ENCODE measurements at regions not wholly inside any gene's neighbourhood (a gene's known extent, or its start where the extent isn't known, plus 50 kb on each side); places are given as distances from the start of the nearest gene placed in this dataset.

DNA sequence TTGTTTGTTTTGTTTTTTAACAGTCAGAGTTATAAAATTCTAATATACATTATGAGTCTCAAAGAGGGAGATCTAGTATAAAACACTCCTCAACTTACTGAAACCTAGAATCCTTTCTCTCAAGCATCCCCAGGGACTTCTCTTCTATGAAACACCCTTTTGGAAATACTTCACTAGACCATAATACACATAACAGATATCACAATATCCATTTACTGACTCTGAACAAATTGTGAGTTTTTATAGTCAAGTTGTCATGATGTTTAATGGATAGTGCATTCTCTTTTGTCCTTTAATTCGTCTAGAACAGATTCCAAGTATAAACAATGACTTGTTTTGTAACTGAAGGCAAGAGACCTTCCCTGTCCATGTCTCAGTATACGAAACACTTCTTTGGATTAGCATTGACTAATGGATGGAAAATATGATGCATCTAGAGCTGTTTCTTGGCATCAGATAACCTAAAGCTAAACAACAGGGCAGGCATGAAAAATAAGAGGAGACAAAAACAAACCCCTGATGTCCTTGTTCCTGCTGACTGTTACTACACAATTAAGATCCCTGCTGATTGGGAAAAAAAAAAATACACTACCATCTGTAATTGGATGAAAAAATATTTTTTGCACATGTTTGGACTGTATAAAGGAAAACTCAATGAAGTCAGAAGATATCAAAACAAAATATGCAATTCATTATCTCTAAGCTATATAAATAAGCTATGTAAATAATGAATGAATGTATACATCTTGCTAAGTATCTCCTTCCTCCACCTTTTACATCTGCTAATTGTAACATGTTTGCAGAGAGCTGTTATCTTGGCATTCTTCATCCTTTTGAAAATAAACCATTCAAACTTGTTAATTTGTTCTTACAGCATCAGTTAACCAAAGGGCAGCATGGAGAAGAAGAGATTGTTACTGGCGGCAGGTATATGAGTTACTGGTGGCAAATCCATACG, 214.2 kb downstream of the LACC1 start:
- no peak for DNase-seq (ENCODE audit: low read depth)

DNA sequence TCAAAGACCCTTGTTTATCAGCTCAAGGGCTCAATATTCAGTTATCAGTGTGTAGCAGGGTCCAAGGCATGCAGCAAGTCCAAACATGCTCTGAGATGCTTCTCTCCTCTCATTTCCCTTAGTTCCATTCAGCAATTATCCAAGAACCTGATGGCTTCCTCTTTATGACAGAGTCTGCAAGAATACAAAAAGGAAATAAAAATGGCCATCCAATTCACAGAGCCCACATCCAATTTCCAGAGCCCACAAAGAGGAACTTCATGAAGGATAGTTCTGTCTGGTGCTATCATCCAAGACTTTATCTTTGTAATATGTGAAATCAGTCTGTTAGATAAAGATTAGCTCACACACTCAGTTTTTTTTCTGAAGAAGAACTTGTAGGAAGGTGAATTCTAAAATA, 217.2 kb downstream of the LACC1 start:
- no peak for DNase-seq (ENCODE audit: low read depth)

DNA sequence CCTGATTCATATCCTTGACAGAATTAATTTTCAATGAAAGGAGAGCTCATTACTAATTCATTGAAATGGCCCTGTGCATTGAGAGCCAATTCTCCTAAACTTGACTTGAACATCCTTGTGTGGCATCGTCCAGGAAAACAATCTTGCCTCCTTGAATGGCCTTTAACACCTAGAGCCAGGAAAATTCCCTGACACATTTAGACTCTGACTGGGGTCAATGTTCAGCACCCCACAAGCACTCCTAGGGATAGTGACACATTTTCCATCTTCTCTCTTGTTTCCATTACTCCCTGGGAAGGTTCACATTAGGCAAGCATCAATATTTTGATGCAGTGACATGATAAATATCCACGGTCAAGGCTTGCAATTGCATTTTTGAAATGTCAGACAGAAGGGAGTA, 218.9 kb downstream of the LACC1 start:
- no peak for DNase-seq (ENCODE audit: low read depth)

DNA sequence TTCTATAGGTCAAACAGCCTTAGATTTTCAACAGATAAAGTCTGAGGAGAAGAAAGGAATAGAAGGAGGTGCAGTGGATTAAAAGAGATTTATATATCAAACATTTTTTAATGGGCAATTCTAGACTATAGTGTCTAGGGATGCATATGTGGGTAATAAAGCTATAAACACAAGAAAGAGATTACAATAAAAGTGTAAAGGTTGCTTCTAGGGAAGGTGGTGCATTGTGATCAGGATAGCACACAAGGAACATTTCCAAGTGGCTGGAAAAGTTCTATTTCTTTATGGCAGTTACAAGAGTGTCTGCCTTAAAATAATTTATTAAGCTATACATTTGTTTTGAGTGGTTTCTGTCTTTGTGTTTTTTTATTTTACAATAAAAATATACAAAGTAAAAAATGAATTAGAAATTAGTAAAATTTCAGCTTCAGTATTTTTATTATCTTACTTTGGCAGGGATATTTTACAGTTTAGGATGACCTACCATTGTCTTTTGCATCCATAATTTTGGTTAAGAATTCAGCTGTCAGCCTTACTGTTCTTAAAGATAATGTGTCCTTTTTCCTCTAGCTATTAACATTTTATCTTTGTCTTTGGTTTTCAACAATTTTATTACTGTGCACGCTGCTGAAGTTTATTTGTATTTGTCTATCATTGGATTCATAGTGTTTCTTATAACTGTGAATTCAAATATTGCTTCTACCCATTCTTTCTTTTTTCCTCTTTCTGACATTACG, 221.8 kb downstream of the LACC1 start:
- DNase-seq (ENCODE audit: low read depth): no peak

DNA sequence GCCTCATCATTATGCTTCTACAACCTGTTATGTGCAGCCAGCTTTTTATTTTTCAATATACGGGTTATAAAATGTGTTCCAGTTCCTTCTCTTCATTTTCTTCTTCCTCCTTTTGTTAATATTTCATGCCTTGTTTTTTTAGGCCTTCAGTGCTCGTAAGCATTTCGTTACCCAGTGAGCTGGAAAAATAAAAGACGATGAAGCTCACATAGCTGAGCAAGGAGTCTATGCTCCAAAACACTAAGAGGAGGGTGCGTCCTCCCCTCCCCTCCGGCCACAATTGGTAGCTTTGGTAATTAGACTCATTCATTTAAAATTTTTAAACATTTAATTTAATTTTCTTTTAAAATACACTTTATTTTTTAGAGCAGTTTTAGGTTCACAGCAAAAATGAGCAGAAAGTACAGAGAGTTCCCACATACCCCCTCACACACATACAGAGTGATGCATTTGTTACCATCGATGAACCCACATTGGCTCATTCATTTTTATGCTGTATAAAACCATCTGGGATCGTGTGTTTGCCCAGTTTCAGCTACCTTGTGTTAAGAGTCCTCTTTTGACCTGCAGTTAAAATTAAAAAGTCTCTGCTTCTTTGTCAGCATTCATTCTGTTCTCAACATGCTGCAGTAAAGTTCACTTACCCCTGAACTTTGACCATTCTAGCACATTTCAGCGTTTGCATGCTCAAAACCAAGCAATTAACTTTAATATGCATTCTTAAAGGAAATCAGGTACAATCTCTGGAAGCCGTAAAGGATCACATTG, 223.9 kb downstream of the LACC1 start:
- DNase-seq (ENCODE audit: low read depth): no peak

DNA sequence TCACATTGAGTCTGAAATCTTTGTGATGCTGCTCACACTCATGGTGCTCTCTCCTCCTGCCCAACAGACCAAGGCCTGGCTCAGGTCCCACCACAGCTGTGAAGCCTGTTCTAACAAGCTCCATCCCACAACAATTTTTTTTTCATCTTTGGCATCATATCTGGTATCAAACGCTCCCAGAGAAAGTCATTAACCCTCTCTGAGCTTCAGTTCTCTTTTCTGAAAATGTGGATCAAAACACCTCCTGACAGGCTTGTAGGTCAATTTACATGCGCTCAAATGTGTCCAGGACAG, 224.4 kb downstream of the LACC1 start:
- DNase-seq (ENCODE audit: low read depth): no peak

DNA sequence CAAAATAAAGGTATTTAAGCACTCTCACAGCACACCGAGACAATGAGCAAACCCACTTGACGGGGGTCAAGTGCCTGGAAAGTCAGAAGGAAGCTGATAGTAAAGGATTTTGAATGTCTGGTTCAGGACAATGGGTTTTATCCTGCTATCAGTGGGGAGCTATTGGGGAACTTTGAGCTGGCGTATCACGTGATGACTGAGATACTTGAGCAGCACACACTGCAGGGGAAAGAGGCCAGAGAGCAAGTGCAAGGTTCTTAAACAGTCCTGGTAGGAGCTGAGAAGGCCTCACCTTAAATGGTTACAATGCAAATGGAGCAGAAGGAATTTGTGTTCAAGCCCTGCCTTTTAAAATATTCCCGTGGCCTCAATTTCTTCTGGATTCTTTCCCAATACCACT, 225.3 kb downstream of the LACC1 start:
- DNase-seq (ENCODE audit: low read depth): no peak

DNA sequence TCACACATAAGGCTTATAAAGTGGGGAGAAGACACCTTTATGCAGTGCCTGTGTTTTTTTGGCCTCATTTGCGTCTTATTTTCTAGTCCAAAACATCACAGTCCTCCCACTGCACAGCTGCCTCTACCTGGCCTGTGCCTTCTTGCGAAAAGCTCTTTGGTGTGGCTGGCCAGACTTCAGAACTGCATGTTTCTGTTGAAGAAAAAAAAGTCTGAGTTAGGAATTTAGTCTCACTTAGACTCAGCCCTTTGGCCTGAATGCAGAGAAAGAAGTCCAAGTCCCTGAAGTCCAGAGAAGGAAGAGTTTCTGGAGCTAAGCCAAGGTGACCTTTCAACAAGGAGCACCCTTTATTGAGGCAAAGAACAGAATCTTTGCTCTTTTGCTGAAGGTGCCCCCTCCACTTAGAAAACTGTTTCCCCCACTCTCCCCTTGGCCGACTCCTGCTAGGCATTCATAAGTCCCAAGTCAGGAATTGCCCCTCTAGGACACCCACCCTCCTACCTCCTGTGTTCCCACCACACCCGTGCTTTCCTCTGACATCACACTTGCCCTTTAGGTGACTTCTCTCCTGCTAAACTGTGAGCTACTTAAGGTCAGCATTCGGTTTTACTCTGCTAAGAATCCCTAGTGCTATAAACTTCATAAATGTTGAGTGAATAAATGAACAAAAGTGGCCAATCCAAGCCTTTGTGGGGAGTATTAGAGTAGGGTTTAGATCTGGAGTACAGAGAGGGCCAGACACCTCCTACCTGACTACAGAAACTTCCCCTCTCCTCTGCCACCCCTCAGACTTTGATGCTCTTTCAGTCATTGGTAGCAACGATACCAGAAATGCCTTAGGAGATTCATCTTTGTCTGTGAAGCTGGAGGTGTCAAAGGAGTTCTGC, 226.8 kb downstream of the LACC1 start:
- DNase-seq (ENCODE audit: low read depth): no peak

DNA sequence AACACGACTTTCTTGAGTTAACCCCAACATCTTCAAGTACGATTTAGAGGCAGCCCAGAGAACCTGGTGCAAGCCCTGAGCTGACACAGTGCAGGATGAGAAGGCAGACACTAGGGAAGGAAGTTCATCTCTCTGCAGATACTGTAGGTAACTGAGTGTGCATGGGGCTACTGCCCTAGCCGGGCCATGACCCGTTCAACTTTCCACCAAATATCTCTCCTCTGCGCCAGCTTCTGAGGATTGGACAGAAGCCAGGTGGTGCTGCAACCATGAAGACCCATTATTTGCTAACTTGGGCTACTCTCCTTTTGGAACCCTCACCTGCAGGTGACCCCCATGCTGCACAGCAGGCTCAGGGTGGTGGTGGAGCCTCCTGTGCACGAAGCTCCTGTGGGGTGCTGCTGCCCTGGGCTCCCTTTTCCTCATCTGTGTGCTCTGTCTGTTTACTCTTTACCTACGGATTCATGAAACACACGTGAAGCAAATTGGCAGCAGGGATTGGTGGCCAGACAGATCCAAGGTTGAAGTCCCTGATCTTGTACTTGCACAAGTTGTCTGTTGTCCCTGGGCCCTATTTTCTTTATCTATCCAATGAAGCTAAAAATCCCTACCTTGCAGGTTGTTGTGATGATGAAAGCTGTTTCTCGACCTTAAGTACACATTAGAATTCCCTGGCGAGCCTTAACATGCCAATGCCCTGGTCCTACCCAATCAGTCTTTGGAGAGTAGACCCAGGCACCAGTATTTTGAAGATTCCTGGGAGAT, 227.8 kb downstream of the LACC1 start:
- DNase-seq (ENCODE audit: low read depth): no peak

DNA sequence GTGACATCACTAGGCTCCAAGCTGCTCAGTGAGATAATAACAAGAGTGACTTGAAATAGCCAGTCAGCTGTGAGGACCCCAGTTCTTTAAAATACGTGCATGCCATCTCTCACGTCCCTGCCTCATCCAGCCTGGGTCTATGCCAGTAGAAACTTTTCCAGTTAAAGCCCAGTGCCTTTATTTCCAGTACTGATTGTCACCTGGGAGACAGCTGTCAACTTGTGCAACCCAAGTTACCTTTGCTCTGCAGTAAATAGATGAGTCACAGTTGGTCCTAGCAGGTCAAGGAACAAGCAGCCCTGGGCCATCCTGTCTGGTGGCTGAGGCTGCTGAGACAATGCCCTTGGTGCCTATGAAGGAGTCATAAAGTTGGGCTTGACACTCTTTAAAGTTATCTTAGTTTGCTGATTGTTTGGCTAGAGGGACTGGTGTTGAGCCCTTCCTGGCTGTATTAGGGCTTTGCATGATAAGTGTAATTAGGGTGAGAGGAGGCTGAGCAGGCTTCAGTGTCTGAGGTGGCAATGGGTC, 228.7 kb downstream of the LACC1 start:
- no peak for DNase-seq (ENCODE audit: low read depth)

DNA sequence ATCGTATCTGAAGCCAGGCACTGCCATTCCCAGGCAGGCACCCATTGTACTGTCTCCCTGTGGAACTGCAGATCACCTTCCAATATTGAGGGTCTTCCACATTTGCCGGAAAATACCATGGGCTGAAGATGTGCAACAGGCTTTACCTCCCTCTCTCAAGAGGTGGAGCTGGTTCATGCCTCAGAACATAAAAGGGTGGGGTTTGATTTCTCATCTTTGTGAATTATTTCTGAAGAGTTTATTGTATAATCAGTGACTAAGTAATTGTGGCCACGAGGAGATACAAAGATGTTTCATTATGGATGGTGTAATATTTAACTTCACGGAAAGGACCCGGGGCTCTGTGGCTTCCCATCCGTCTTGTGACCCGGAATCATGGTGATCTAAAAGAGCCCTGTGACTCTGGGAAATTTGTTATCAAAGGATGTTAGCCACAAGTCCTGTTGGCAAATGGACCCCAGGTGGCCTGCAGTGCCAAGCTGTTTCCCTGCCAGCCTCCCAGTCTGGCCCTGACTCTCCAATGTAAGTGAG, 230.5 kb downstream of the LACC1 start:
- DNase-seq (ENCODE audit: low read depth): no peak

DNA sequence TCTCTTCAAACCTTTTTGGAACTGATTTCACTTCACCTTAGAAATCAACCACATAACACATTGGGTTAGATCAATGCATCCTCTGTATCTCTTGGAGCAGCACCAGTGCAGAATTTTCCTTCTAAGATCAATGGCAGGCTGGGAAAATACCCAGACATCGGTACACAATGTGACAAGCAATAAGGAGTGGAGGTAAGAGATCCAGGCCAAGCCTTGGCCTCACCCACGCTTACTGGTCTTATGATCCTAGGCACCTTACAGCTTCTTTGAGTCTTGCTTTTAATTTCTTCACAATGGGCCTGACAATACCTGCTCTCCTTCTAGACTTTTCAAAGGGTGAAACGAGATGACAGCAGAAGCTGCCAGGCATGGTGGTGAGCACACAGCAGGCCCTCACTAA, 232.0 kb downstream of the LACC1 start:
- no peak for DNase-seq (ENCODE audit: low read depth)

DNA sequence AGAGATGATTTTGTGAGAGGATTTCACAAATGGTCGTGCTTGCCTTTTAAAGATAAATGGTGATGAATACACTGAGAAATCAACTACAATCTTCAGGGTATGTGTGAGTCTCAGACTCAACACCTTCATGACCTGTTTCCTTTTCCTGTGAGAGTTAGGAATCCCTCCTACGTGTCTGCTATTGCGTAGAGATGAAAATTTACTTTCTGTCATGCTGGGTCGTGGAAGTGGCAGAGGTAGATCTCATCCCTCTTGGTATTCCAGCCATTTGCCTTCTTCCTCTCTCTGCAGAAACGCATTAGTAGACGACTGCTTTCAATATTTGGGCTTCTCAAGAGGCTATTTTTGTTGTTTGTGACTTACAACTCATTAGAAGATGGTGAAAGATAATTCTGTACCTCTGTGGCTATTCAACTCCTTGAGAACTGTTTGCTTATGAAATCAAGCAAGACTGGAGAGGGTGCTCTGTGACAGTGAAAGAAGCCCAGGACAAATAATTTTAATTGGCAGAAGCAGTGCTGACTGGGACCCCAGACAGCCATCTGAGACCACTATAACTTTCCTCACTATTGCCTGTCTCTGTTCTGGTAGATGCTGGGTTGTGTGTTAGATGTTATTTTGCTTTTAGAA, 233.1 kb downstream of the LACC1 start:
- no peak for DNase-seq (ENCODE audit: low read depth)

DNA sequence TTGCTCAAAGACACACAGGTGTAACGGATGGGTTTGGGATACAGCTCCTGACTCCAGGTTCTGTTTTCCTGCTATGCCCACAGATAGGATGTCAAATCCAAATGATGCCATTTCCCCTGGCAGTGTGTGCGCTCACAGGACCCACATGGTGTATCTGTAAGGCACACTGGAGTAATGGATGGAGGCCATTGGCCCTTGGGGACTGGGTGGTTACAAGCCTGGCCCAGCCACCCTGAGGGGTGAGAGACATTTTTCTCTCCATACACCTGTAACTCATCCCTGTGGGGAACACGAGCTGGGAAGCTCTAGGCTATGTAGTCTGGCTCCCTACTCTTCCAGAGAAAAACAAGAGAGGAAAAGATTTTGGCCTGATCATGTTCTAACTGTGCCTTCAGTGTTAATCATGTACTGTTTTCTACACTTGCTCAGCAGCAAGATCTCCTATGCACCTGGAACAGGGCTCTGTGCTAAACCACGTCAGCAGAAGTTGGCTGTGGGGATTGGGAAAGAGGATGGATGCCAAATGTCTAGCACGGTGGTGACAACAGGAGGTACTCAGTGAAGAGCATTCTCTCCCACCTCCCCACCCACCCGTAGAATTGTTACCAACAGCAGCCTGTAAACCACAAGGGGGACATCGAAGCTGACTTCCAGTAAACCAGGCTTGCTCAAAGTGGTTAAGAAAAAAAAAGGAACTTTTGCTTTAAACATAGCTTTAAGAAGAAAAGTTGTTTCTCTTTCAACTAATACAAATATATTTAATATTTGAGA, 237.0 kb downstream of the LACC1 start:
- DNase-seq (ENCODE audit: low read depth): no peak

DNA sequence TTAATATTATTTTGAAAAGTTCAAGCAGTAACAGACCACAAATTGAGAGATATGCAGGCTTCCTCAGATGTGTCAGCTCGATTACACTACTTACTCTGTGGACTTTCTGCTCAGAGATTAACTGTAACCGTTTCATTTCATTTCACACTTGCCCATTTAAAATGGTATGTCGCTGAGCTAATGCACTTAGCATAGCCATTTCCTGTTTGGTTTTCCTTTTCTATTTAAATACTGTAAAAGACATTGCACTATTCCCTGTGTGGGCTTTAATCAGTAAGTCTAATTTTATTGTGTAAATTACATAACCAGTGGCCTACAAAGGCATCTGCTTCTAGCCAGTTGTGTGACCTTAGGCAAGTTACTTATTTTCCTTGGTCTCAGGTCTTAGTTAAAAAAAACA, 237.6 kb downstream of the LACC1 start:
- no peak for DNase-seq (ENCODE audit: low read depth)

DNA sequence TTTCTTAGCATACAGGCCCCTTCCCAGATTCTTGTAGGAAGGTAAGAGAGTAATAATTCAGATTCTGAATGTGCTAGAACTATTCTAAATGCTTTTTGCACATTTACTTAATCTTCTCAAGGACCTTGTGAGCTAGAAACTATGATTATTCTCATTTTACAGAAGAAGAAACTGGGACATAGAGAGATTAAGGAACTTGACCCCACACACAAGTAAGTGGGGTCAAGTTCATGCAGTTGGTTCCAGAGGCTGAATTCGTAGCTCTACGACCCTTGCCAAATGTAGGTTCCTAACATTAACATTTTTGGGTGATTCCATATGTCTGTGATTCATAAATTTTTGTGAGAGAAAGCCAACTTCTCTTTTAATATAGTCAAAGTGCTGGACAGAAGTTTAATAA, 238.1 kb downstream of the LACC1 start:
- no peak for DNase-seq (ENCODE audit: low read depth)

DNA sequence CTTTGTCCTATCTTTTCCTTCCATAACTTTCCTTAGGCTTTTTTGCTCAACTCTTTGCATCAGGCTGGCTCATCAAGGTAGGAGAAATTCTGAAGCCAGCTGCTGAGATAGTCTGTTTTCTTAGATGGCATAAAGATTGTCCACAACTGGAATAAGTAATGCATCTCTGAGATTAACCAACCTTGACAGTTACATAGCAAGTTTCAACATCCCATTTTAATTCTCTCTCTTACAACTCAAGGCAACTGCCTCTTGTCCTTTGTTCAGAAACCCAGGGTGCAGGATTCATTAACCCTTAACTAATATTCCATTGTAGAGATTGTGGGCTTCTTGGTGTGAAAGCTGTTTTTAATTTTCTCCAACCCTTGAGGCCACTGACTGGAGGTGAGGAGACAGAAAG, 239.2 kb downstream of the LACC1 start:
- DNase-seq (ENCODE audit: low read depth): no peak

DNA sequence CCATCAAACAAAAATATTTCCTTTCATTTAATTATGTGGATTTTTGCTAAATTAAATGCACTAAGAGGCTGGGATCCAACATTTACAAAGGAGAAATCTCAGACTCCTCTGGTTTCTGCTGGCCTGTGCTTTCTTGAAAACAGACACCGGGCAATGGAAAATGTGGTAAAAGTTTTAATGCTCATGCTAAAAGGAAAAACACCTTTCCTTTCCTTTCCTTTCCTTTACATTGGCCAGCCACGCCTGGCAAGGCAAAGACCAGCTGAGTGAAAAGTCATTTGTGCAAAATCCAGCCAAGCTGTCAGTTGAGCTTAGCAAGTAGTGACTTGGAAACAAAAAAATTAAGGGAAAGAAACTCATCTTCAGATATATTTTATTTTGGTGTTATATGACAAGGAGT, 240.3 kb downstream of the LACC1 start:
- DNase-seq (ENCODE audit: low read depth): no peak
